ENCODE measurements at regions not wholly inside any gene's neighbourhood (a gene's known extent, or its start where the extent isn't known, plus 50 kb on each side); places are given as distances from the start of the nearest gene placed in this dataset.

GRCh38 chr1:147821883-147822282 is 61.5 kb upstream of the GJA5 start:
- no peak for TF ChIP-seq POLR2AphosphoS5 (IDR thresholded peaks at IDR 0.05)
- TF ChIP-seq POLR2A (IDR thresholded peaks at IDR 0.05) = no peak

All from prostate gland (tissue), 1 donor.